NT2/D1 (cell line): ENCODE measurements at regions not wholly inside any gene's neighbourhood (a gene's known extent, or its start where the extent isn't known, plus 50 kb on each side); places are given as distances from the start of the nearest gene placed in this dataset.

ENCODE experiments used
- SUZ12 ChIP-seq: IDR thresholded peaks from 2 replicates; pipeline ENCODE4 v1.6.1; 2011; ENCODE audit not compliant: insufficient read length, insufficient read depth; ENCODE audit errors: extremely low read depth
- YY1 ChIP-seq: IDR thresholded peaks from 2 replicates; pipeline ENCODE4 v1.6.1; 2011; ENCODE audit not compliant: insufficient read length, insufficient read depth
- ZNF274 ChIP-seq: IDR thresholded peaks from 2 replicates; pipeline ENCODE4 v1.6.1; 2011; ENCODE audit warnings: mild to moderate bottlenecking, low read depth, low read length

DNA sequence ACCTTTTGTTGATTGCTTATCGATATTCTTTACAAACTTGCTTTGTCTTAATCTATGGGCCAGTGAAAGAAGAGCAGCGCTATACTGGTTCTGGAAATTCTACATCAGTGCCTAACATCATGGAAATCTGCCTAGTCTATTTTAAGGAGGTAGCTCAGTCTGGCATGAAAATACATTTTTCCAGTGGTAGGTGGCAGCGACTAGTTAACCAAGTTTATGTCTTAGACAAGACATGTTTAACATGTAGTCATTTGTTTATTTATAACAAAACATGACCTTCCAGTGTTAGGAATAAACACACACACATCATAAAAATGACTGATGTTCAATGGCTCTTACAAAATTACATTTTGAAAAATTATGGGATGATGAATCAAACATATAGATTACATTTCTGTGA is 336.0 kb upstream of the SOX5 start:
- TF ChIP-seq ZNF274 (no peak), SUZ12 (no peak), YY1 (no peak)
